Hepatocyte (in vitro differentiated cells): ENCODE measurements at regions not wholly inside any gene's neighbourhood (a gene's known extent, or its start where the extent isn't known, plus 50 kb on each side); places are given as distances from the start of the nearest gene placed in this dataset.

Source experiments
- DNase-seq: peaks from one replicate; pipeline ENCODE4 v3.0.0-alpha.2; 2016; ENCODE audit warnings: low spot score
- H2AFZ ChIP-seq: fragments of 200-600 bp; sonication (generic); 2 replicates; pipeline ENCODE4 v1.6.0; 2016; ENCODE audit warnings: antibody characterized with exemption, mild to moderate bottlenecking
- H3K27ac ChIP-seq: fragments of 200-600 bp; sonication (generic); 2 replicates; pipeline ENCODE4 v1.5.1; 2016; ENCODE audit warnings: mild to moderate bottlenecking
- H3K27me3 ChIP-seq: fragments of 200-600 bp; sonication (generic); 2 replicates; pipeline ENCODE4 v1.6.1; 2016
- H3K36me3 ChIP-seq: fragments of 200-600 bp; sonication (generic); replicated peaks from 2 replicates; pipeline ENCODE4 v1.5.1; 2016; ENCODE audit warnings: low read depth; ENCODE audit not compliant: insufficient read depth
- H3K4me1 ChIP-seq: fragments of 200-600 bp; sonication (generic); 2 replicates; pipeline ENCODE4 v1.5.1; 2016; ENCODE audit warnings: mild to moderate bottlenecking, moderate library complexity; ENCODE audit not compliant: insufficient read depth
- H3K4me2 ChIP-seq: fragments of 200-600 bp; sonication (generic); 2 replicates; pipeline ENCODE4 v1.6.0; 2016
- H3K4me3 ChIP-seq: fragments of 200-600 bp; sonication (generic); 2 replicates; pipeline ENCODE4 v1.5.1; 2016; ENCODE audit warnings: mild to moderate bottlenecking
- H3K79me2 ChIP-seq: fragments of 200-600 bp; sonication (generic); 2 replicates; pipeline ENCODE4 v1.6.0; 2017; ENCODE audit warnings: mild to moderate bottlenecking
- H3K9me2 ChIP-seq: fragments of 200-600 bp; sonication (generic); replicated peaks from 2 replicates; pipeline ENCODE4 v1.6.0; 2017; ENCODE audit warnings: mild to moderate bottlenecking; ENCODE audit not compliant: insufficient read depth
- H3K9me3 ChIP-seq: fragments of 200-600 bp; sonication (generic); 2 replicates; pipeline ENCODE4 v1.5.1; 2016; ENCODE audit warnings: low read depth, mild to moderate bottlenecking
- H4K20me1 ChIP-seq: fragments of 200-600 bp; sonication (generic); 2 replicates; pipeline ENCODE4 v1.6.0; 2016; ENCODE audit warnings: mild to moderate bottlenecking; ENCODE audit not compliant: insufficient read depth, poor library complexity, severe bottlenecking
- CTCF ChIP-seq: fragments of 200-600 bp; sonication (generic); IDR thresholded peaks from 2 replicates; pipeline ENCODE4 v1.5.1; 2016; ENCODE audit warnings: antibody characterized with exemption, mild to moderate bottlenecking; ENCODE audit not compliant: poor library complexity
- EZH2 ChIP-seq: fragments of 200-600 bp; sonication (generic); IDR thresholded peaks from 2 replicates; pipeline ENCODE4 v1.6.1; 2016; ENCODE audit warnings: antibody characterized with exemption, mild to moderate bottlenecking, borderline replicate concordance
- EZH2phosphoT487 ChIP-seq: fragments of 200-600 bp; sonication (generic); IDR thresholded peaks from one replicate; pipeline ENCODE4 v1.6.1; 2018; ENCODE audit warnings: antibody characterized with exemption, mild to moderate bottlenecking, low read depth, moderate library complexity; ENCODE audit not compliant: unreplicated experiment, severe bottlenecking
- WGBS: methylation state at CpG from one replicate; pipeline ENCODE4 v1.1.6; 2016; ENCODE audit warnings: low lambda C conversion rate; ENCODE audit errors: missing lambda C conversion rate; 5-methylcytosine and 5-hydroxymethylcytosine counted together

GRCh38 chr7:131800531-131800930, 244.1 kb upstream of the PODXL start:
- Histone ChIP-seq H3K27me3 (no peaks in the 10 kb centered on the region), H3K9me3 (no peaks in the 10 kb centered on the region), H3K4me3 (no peak overlapping the region), H3K9me2 (no peaks in the 10 kb centered on the region), H3K4me1 (no peaks in the 10 kb centered on the region), H3K79me2 (no peaks in the 10 kb centered on the region), H3K36me3 (no peaks in the 10 kb centered on the region), H3K27ac (no peak overlapping the region), H2AFZ (no peak overlapping the region), H3K4me2 (no peak overlapping the region), H4K20me1 (no peaks in the 10 kb centered on the region)
- 57% methylated on average over 1 of the region's 1 CpG for WGBS
- TF ChIP-seq EZH2phosphoT487 (no peak), CTCF (no peak), EZH2 (no peak)
- no peak for DNase-seq

- Histone ChIP-seq H3K27ac (no peak overlapping the region), H3K4me3 (no peak overlapping the region), H2AFZ (no peak overlapping the region), H3K9me3 (no peaks in the 10 kb centered on the region), H3K4me1 (no peaks in the 10 kb centered on the region), H3K79me2 (no peaks in the 10 kb centered on the region), H3K36me3 (no peaks in the 10 kb centered on the region), H4K20me1 (no peaks in the 10 kb centered on the region), H3K27me3 (no peaks in the 10 kb centered on the region), H3K9me2 (no peaks in the 10 kb centered on the region), H3K4me2 (no peak overlapping the region)
- TF ChIP-seq EZH2phosphoT487 (no peak), CTCF (no peak), EZH2 (no peak)
- 73% methylated on average over 6 of the region's 6 CpGs for WGBS
- no peak for DNase-seq
Observed at GRCh38 chr7:131800008-131800407, 243.6 kb upstream of the PODXL start.

- TF ChIP-seq EZH2phosphoT487 (no peak), CTCF (no peak), EZH2 (no peak)
- no peaks in the 10 kb centered on the region for H3K36me3 ChIP-seq
- H3K79me2 ChIP-seq, result no peaks in the 10 kb centered on the region
Observed at GRCh38 chr7:131797841-131798240, 241.4 kb upstream of the PODXL start.

GRCh38 chr7:131795400-131795799, 239.0 kb upstream of the PODXL start:
- H3K9me3 ChIP-seq, result no peaks in the 10 kb centered on the region
- no peaks in the 10 kb centered on the region for H3K9me2 ChIP-seq
- DNase-seq, result no peak
- H3K27ac ChIP-seq, result no peak overlapping the region
- no peaks in the 10 kb centered on the region for H3K4me1 ChIP-seq
- H3K79me2 ChIP-seq, result no peaks in the 10 kb centered on the region
- no peaks in the 10 kb centered on the region for H3K27me3 ChIP-seq
- no peak overlapping the region for H3K4me3 ChIP-seq
- no peak overlapping the region for H3K4me2 ChIP-seq
- no peaks in the 10 kb centered on the region for H4K20me1 ChIP-seq
- TF ChIP-seq EZH2 (no peak), EZH2phosphoT487 (no peak), CTCF (no peak)
- no peak overlapping the region for H2AFZ ChIP-seq
- no peaks in the 10 kb centered on the region for H3K36me3 ChIP-seq
- 82% methylated on average over 10 of the region's 10 CpGs for WGBS

More at GRCh38 chr7:131797841-131798240, 241.4 kb upstream of the PODXL start:
- H2AFZ ChIP-seq, result no peak overlapping the region
- no peaks in the 10 kb centered on the region for H3K9me2 ChIP-seq
- H3K4me2 ChIP-seq, result no peak overlapping the region
- no peak overlapping the region for H3K4me3 ChIP-seq
- no peaks in the 10 kb centered on the region for H3K9me3 ChIP-seq
- 91% methylated on average over 4 of the region's 4 CpGs for WGBS
- no peak for DNase-seq
- no peak overlapping the region for H3K27ac ChIP-seq
- H3K4me1 ChIP-seq, result no peaks in the 10 kb centered on the region
- H4K20me1 ChIP-seq, result no peaks in the 10 kb centered on the region
- no peaks in the 10 kb centered on the region for H3K27me3 ChIP-seq
